AG10803 (cell line): ENCODE measurements at regions not wholly inside any gene's neighbourhood (a gene's known extent, or its start where the extent isn't known, plus 50 kb on each side); places are given as distances from the start of the nearest gene placed in this dataset.
"Not testable (repeated sequence)": the region's sequence is repeated elsewhere in the genome, so short reads cannot be mapped to it uniquely, and the experiment has no call there.

Source experiments
- DNase-seq: peaks from one replicate; pipeline ENCODE4 v3.0.0; 2010; ENCODE audit warnings: low read depth
- H3K4me3 ChIP-seq: 2 replicates; pipeline ENCODE4 v1.5.1; 2011; ENCODE audit warnings: mild to moderate bottlenecking, low read length, control low read depth
- CTCF ChIP-seq: conservative IDR thresholded peaks from 2 replicates; pipeline ENCODE4 v1.5.1; 2011; ENCODE audit warnings: mild to moderate bottlenecking, low read length, control low read depth, inconsistent platforms

- no peak for DNase-seq
- no peak overlapping the region for H3K4me3 ChIP-seq
- no peak for TF ChIP-seq CTCF
These were observed 110.2 kb upstream of the NLGN1 start for GRCh38 chr3:173287361-173287760.

GRCh38 chr3:173286507-173286906 lies 111.0 kb upstream of the NLGN1 start:
- DNase-seq, H3K4me3 ChIP-seq: not testable (repeated sequence)

- no peak overlapping the region for H3K4me3 ChIP-seq
- no peak for TF ChIP-seq CTCF
- DNase-seq, result no peak
These were observed 113.2 kb upstream of the NLGN1 start for GRCh38 chr3:173284301-173284700.

DNA sequence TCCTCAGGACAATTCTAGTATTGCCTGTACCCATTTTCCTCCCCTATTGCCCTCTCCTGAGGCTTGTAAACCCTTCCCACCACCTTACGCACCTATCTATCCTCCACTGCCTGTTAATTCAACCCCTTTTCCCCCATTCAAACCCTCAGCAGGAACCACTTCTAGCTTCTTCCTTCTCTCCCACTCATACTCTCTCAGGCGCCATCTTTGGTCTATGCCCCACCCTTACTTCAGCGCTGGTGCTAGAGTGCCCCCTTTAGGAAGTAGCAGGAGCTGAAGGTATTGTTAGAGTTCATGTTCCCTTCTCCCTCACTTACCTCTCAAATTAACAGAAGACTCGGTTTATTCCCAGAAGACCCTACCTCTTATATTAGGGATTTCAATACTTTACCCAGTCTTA lies 121.8 kb upstream of the NLGN1 start:
- no peak for DNase-seq
- TF ChIP-seq CTCF, result no peak
- H3K4me3 ChIP-seq, result no peak overlapping the region

DNA sequence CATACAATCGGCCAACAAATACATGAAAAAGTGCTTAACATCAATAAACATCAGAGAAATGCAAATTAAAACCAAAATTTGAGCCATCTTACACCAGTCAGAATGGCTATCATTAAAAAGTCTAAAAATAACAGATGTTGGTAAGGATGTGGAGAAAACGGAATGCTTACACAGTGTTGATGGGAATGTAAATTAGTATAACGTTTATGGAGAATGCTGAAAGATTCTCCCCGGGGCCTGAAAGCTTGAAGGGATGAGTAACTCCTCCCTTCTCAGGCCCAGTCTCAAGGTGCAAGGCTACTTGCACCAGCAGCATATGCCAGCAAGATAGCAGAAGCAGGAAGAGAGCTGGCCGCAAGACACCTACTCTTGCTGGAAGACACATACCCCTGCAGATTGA lies 123.7 kb upstream of the NLGN1 start:
- DNase-seq, result no peak
- TF ChIP-seq CTCF, result no peak
- H3K4me3 ChIP-seq, result no peak overlapping the region

- DNase-seq, result no peak
- TF ChIP-seq CTCF, result no peak
- H3K4me3 ChIP-seq, result no peak overlapping the region
These were observed 127.7 kb upstream of the SPATA16 start for GRCh38 chr3:173268781-173269180.

DNA sequence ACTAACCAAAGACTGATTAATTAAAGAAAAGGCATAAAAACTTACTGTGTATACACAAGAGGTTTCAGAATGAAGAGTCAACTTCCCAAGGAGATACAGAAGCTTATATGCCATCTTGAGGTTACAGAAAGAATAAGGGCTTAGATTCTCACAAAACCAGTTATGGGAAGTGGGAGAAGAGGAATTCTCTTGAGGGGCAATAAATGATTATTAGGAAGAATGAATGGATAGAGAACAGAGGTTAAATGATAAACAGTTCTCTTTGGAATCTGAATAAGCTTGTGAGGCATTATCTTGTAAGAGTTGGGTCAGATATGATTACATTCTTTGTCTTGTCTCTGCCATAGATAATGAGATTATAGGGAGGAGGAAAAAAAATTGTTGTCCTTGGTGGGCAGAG lies 126.7 kb upstream of the SPATA16 start:
- no peak overlapping the region for H3K4me3 ChIP-seq
- DNase-seq, result no peak
- no peak for TF ChIP-seq CTCF

DNA sequence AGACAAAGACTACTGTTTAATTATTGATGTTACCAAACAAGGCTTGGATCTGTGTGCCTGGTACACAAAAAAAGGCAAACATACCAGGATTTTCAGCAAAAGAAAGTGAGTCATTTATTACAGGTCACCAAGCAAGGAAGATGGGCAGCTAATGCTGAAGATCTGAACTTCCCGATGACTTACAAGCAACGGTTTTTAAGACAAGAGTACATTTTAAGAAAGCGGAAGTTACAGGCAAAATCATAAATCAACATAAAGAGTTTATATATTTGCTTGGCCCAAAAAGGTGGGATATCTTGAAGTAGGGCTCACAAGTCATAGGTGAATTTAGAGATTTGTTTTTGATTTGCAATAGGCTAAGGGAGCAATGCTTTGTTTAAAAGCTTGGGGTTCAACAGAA lies 125.4 kb upstream of the SPATA16 start:
- TF ChIP-seq CTCF, result no peak
- H3K4me3 ChIP-seq, result no peak overlapping the region
- no peak for DNase-seq
